GM12878 (cell line): ENCODE measurements at regions not wholly inside any gene's neighbourhood (a gene's known extent, or its start where the extent isn't known, plus 50 kb on each side); places are given as distances from the start of the nearest gene placed in this dataset.
A peak's percentile ranks its signal among the peaks of the same experiment; 100 is the strongest.

Source experiments
- CBFB ChIP-seq: IDR thresholded peaks from 2 replicates; pipeline ENCODE4 v1.6.1; 2016; ENCODE audit warnings: antibody characterized with exemption, low read depth
- CHD2 ChIP-seq: IDR thresholded peaks from 2 replicates; pipeline ENCODE4 v1.6.1; 2011; ENCODE audit warnings: low read depth, low read length, improper control_type of control experiment, borderline replicate concordance
- CHD4 ChIP-seq: fragments of 200-600 bp; sonication (generic); IDR thresholded peaks from 2 replicates; pipeline ENCODE4 v1.6.1; 2016; ENCODE audit warnings: mild to moderate bottlenecking
- CREB1 ChIP-seq: IDR thresholded peaks from 2 replicates; pipeline ENCODE4 v1.6.1; 2012; ENCODE audit warnings: low read depth, mild to moderate bottlenecking, inconsistent platforms
- ETV6 ChIP-seq, 2 experiments: fragments of 450-650 bp in 1 of 2; IDR thresholded peaks in 1 of 2; conservative IDR thresholded peaks in 1 of 2; 2 replicates each; pipeline ENCODE4 v1.6.1; 2014; ENCODE audit warnings: antibody characterized with exemption in 1 of 2, borderline replicate concordance in 1 of 2, low read depth in 1 of 2, mild to moderate bottlenecking in 1 of 2, moderate library complexity in 1 of 2
- HDGF ChIP-seq: fragments of 450-650 bp; IDR thresholded peaks from 2 replicates; pipeline ENCODE4 v1.6.1; 2016; ENCODE audit warnings: antibody characterized with exemption
- IKZF1 ChIP-seq: fragments of 450-650 bp; conservative IDR thresholded peaks from 2 replicates; pipeline ENCODE4 v1.6.1; 2017; ENCODE audit warnings: antibody characterized with exemption, mild to moderate bottlenecking
- IKZF2 ChIP-seq, 2 experiments: fragments of 450-650 bp; IDR thresholded peaks; 2 replicates each; pipeline ENCODE4 v1.6.1; 2017; ENCODE audit warnings: mild to moderate bottlenecking in 2 of 2, moderate library complexity in 2 of 2
- JUNB ChIP-seq: IDR thresholded peaks from 2 replicates; pipeline ENCODE4 v1.6.1; 2016; ENCODE audit warnings: antibody characterized with exemption, mild to moderate bottlenecking
- KDM1A ChIP-seq: fragments of 200-600 bp; sonication (generic); IDR thresholded peaks from 2 replicates; pipeline ENCODE4 v1.6.1; 2016; ENCODE audit warnings: borderline replicate concordance
- MEF2A ChIP-seq: IDR thresholded peaks from 2 replicates; pipeline ENCODE4 v1.6.1; 2011; ENCODE audit warnings: low read depth, mild to moderate bottlenecking, low read length, moderate library complexity; ENCODE audit not compliant: insufficient read depth
- NRF1 ChIP-seq: conservative IDR thresholded peaks from 2 replicates; pipeline ENCODE4 v1.6.1; 2011; ENCODE audit warnings: mild to moderate bottlenecking, low read depth, low read length, improper control_type of control experiment
- POU2F2 ChIP-seq: IDR thresholded peaks from 3 replicates; pipeline ENCODE4 v1.6.1; 2011; ENCODE audit warnings: low read depth, mild to moderate bottlenecking, low read length, borderline replicate concordance
- SIN3A ChIP-seq: IDR thresholded peaks from 2 replicates; pipeline ENCODE4 v1.6.1; 2012; ENCODE audit warnings: low read depth, low read length, improper control_type of control experiment
- SIX5 ChIP-seq: IDR thresholded peaks from 2 replicates; pipeline ENCODE4 v1.6.1; 2011; ENCODE audit warnings: mild to moderate bottlenecking, low read depth, low read length, moderate library complexity; ENCODE audit not compliant: severe bottlenecking
- SMARCA5 ChIP-seq: fragments of 450-650 bp; IDR thresholded peaks from 2 replicates; pipeline ENCODE4 v1.6.1; 2017; ENCODE audit warnings: mild to moderate bottlenecking
- SPI1 ChIP-seq: IDR thresholded peaks from 2 replicates; pipeline ENCODE4 v1.6.1; 2011; ENCODE audit warnings: low read depth, mild to moderate bottlenecking, low read length, moderate library complexity, borderline replicate concordance; ENCODE audit not compliant: insufficient read depth
- SREBF2 ChIP-seq: IDR thresholded peaks from 2 replicates; pipeline ENCODE4 v1.6.1; 2012; ENCODE audit warnings: mild to moderate bottlenecking, low read length
- SRF ChIP-seq, 2 experiments: IDR thresholded peaks; 2 replicates each; pipeline ENCODE4 v1.6.1; 2011; ENCODE audit warnings: low read depth in 2 of 2, low read length in 2 of 2, mild to moderate bottlenecking in 1 of 2, moderate library complexity in 1 of 2
- SUPT20H ChIP-seq: IDR thresholded peaks from 2 replicates; pipeline ENCODE4 v1.6.1; 2011; ENCODE audit warnings: low read depth, mild to moderate bottlenecking, low read length, moderate library complexity, borderline replicate concordance; ENCODE audit not compliant: control insufficient read depth
- TF ChIP-seq, protein P1 (sequence below): IDR thresholded peaks from 2 replicates; pipeline ENCODE4 v1.6.1; 2012; ENCODE audit warnings: low read depth, low read length, improper control_type of control experiment
- TF ChIP-seq, protein P2 (sequence below): IDR thresholded peaks from 2 replicates; pipeline ENCODE4 v1.6.1; 2012; ENCODE audit warnings: improper control_type of control experiment, low read depth, low read length; ENCODE audit not compliant: insufficient replicate concordance
- TF ChIP-seq, protein P3 (sequence below): fragments of 450-650 bp; formaldehyde crosslinking; IDR thresholded peaks from 2 replicates; pipeline ENCODE4 v1.4.0; 2022; ENCODE audit warnings: mild to moderate bottlenecking, moderate library complexity

DNA sequence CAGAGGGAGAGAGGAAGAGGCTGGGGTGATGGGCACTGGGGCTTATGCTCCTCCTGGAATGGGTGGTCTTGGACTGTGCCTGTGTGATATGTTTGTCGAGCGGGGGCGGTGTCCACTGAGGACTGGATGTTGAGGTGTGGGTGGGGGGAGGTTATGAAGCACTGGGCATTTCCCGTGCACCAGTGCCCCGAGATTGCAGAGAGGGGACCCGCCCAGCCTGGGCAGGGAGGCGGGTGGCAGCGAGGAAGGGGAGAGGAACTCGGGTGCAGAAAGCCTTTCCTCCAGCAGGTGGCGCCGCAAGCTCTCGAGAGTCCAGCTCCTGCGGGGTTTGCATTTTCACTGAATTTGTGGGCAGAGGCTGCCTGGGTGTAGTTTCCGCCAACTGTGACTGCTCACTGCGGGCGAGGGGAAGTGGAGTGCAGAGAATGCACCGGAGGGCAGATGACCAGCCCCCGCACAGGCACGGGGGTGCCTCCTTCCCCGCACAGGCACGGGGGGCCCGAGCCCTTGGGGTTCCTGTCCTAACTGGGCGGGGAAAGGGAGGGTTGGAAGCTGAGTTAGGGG lies 190.6 kb downstream of the SEC14L1 start (continued):
- TF ChIP-seq CHD4 (no peak), KDM1A (no peak), SPI1 (peak; percentile 72; the same call in 1 of the 2 replicates), JUNB (no peak), SMARCA5 (peak; percentile 88; the same call in 1 of the 2 replicates), SREBF2 (no peak), HDGF (peak; percentile 87; the same call in 1 of the 2 replicates), MEF2A (no peak), SIX5 (no peak), CHD2 (0 out of 2 replicates have a peak, but pooled peaks have one; percentile 38), SRF (IDR thresholded peaks at IDR 0.05; ENCODE audit: low read depth in 2 of 2, low read length in 2 of 2) (no peak), SUPT20H (no peak), ETV6 (conservative IDR thresholded peaks at IDR 0.05 in 1 of 2, IDR thresholded peaks at IDR 0.05 in 1 of 2; ENCODE audit: borderline replicate concordance in 1 of 2, low read depth in 1 of 2) (peak in 1 of 2 experiments; percentile 46; a peak in 2 of 4 replicates), SIN3A (no peak), POU2F2 (peak; percentile 92; the same call in 2 of the 3 replicates), IKZF1 (peak; percentile 75), CBFB (0 out of 2 replicates have a peak, but pooled peaks have one; percentile 52), NRF1 (no peak), IKZF2 (IDR thresholded peaks at IDR 0.05) (peak; percentile 43 to 62; a peak in 3 of 4 replicates), CREB1 (no peak)
- TF ChIP-seq, protein P1, sequence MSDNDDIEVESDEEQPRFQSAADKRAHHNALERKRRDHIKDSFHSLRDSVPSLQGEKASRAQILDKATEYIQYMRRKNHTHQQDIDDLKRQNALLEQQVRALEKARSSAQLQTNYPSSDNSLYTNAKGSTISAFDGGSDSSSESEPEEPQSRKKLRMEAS = no peak
- TF ChIP-seq, protein P2, sequence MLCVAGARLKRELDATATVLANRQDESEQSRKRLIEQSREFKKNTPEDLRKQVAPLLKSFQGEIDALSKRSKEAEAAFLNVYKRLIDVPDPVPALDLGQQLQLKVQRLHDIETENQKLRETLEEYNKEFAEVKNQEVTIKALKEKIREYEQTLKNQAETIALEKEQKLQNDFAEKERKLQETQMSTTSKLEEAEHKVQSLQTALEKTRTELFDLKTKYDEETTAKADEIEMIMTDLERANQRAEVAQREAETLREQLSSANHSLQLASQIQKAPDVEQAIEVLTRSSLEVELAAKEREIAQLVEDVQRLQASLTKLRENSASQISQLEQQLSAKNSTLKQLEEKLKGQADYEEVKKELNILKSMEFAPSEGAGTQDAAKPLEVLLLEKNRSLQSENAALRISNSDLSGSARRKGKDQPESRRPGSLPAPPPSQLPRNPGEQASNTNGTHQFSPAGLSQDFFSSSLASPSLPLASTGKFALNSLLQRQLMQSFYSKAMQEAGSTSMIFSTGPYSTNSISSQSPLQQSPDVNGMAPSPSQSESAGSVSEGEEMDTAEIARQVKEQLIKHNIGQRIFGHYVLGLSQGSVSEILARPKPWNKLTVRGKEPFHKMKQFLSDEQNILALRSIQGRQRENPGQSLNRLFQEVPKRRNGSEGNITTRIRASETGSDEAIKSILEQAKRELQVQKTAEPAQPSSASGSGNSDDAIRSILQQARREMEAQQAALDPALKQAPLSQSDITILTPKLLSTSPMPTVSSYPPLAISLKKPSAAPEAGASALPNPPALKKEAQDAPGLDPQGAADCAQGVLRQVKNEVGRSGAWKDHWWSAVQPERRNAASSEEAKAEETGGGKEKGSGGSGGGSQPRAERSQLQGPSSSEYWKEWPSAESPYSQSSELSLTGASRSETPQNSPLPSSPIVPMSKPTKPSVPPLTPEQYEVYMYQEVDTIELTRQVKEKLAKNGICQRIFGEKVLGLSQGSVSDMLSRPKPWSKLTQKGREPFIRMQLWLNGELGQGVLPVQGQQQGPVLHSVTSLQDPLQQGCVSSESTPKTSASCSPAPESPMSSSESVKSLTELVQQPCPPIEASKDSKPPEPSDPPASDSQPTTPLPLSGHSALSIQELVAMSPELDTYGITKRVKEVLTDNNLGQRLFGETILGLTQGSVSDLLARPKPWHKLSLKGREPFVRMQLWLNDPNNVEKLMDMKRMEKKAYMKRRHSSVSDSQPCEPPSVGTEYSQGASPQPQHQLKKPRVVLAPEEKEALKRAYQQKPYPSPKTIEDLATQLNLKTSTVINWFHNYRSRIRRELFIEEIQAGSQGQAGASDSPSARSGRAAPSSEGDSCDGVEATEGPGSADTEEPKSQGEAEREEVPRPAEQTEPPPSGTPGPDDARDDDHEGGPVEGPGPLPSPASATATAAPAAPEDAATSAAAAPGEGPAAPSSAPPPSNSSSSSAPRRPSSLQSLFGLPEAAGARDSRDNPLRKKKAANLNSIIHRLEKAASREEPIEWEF = no peak
- TF ChIP-seq, protein P3, sequence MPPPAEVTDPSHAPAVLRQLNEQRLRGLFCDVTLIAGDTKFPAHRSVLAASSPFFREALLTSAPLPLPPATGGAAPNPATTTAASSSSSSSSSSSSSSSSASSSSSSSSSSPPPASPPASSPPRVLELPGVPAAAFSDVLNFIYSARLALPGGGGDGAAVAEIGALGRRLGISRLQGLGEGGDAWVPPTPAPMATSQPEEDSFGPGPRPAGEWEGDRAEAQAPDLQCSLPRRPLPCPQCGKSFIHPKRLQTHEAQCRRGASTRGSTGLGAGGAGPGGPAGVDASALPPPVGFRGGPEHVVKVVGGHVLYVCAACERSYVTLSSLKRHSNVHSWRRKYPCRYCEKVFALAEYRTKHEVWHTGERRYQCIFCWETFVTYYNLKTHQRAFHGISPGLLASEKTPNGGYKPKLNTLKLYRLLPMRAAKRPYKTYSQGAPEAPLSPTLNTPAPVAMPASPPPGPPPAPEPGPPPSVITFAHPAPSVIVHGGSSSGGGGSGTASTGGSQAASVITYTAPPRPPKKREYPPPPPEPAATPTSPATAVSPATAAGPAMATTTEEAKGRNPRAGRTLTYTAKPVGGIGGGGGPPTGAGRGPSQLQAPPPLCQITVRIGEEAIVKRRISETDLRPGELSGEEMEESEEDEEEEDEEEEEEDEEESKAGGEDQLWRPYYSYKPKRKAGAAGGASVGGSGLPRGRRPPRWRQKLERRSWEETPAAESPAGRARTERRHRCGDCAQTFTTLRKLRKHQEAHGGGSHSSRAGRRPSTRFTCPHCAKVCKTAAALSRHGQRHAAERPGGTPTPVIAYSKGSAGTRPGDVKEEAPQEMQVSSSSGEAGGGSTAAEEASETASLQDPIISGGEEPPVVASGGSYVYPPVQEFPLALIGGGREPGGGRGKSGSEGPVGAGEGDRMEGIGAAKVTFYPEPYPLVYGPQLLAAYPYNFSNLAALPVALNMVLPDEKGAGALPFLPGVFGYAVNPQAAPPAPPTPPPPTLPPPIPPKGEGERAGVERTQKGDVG (CRISPR knock-in tag) = no peak
